22Rv1 (cell line): ENCODE measurements at regions not wholly inside any gene's neighbourhood (a gene's known extent, or its start where the extent isn't known, plus 50 kb on each side); places are given as distances from the start of the nearest gene placed in this dataset.

ENCODE experiments used
- CTCF ChIP-seq: fragments of 450-650 bp; IDR thresholded peaks from 2 replicates; pipeline ENCODE4 v1.5.1; 2017; ENCODE audit warnings: mild to moderate bottlenecking
- ZFX ChIP-seq: fragments of 450-650 bp; IDR thresholded peaks from 2 replicates; pipeline ENCODE4 v1.6.1; 2017; ENCODE audit warnings: antibody characterized with exemption, borderline replicate concordance

DNA sequence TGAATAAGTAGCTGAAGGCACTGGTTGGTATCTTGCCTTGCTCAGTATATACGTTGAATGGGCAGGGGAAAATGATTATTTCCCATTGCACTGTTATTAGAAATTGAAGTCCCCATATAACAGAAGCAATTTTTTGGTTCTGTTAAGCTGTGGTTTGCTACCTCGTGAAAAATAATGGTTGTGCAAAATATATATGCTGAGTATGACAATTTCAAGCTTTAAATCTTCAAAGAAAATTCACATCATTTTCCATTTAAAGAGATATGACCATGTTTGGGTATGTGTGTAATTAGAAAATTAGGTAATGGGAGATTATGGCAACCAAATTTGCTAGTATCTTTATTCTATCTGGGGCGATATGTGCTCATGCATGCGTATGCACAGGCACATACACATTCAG is 139.8 kb downstream of the DMAC1 start:
- TF ChIP-seq CTCF, result no peak
- no peak for TF ChIP-seq ZFX
